LNCAP (cell line): ENCODE measurements at regions not wholly inside any gene's neighbourhood (a gene's known extent, or its start where the extent isn't known, plus 50 kb on each side); places are given as distances from the start of the nearest gene placed in this dataset.

Experiments used
- CTCF ChIP-seq: fragments of 450-650 bp; IDR thresholded peaks from 2 replicates; pipeline ENCODE4 v1.5.1; 2017; ENCODE audit warnings: mild to moderate bottlenecking

- TF ChIP-seq CTCF = no peak
These were observed 59.7 kb downstream of the SCG2 start for GRCh38 chr2:223542501-223542900.

GRCh38 chr2:223545406-223545805 is 56.8 kb downstream of the SCG2 start:
- TF ChIP-seq CTCF = no peak

GRCh38 chr2:223545830-223546229 is 56.3 kb downstream of the SCG2 start:
- TF ChIP-seq CTCF = no peak
